Bronchial epithelial cell (primary cell): ENCODE measurements at regions not wholly inside any gene's neighbourhood (a gene's known extent, or its start where the extent isn't known, plus 50 kb on each side); places are given as distances from the start of the nearest gene placed in this dataset.

Source experiments
- DNase-seq: peaks from one replicate; pipeline ENCODE4 v3.0.0-alpha.2; 2010; ENCODE audit warnings: low read depth
- FAIRE-seq: peaks from 2 replicates; lab custom pipeline; 2011; peaks lifted over from hg19 to GRCh38; lab: Jason Lieb, UNC
- H3K27me3 ChIP-seq: 2 replicates; pipeline ENCODE4 v1.5.1; 2011; ENCODE audit warnings: low read length; ENCODE audit not compliant: control insufficient read depth, insufficient read depth
- H3K36me3 ChIP-seq: 2 replicates; pipeline ENCODE4 v1.5.1; 2011; ENCODE audit warnings: low read length; ENCODE audit not compliant: control insufficient read depth, insufficient read depth
- H3K4me3 ChIP-seq: 2 replicates; pipeline ENCODE4 v1.5.1; 2011; ENCODE audit warnings: mild to moderate bottlenecking, low read depth, low read length, control low read depth
- TF ChIP-seq, protein P1 (sequence below): IDR thresholded peaks from 2 replicates; pipeline ENCODE4 v1.5.1; 2011; ENCODE audit warnings: mild to moderate bottlenecking, moderate library complexity, low read length, control low read depth, inconsistent platforms; ENCODE audit not compliant: insufficient read depth, severe bottlenecking

DNA sequence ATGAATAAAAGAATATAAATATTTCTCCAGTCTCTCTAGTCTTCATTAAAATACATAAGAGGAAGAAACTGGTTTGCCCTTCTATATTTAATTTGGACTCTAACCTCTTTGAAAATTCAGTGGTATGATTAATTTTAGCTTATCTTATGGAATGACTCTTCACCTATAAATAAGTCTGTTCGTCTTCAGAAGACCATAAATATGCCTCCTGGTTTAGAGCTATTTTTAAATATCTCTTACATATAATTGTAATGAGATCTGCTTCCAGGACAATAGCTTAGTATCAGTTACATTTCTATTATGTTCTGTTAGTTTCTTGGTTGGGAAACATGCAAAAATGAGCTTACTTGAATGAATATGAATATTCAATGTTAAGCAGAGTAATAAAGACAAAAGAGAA, 257.5 kb upstream of the HMGA2 start:
- no peaks in the 10 kb centered on the region for H3K27me3 ChIP-seq
- DNase-seq, result no peak
- TF ChIP-seq, protein P1, sequence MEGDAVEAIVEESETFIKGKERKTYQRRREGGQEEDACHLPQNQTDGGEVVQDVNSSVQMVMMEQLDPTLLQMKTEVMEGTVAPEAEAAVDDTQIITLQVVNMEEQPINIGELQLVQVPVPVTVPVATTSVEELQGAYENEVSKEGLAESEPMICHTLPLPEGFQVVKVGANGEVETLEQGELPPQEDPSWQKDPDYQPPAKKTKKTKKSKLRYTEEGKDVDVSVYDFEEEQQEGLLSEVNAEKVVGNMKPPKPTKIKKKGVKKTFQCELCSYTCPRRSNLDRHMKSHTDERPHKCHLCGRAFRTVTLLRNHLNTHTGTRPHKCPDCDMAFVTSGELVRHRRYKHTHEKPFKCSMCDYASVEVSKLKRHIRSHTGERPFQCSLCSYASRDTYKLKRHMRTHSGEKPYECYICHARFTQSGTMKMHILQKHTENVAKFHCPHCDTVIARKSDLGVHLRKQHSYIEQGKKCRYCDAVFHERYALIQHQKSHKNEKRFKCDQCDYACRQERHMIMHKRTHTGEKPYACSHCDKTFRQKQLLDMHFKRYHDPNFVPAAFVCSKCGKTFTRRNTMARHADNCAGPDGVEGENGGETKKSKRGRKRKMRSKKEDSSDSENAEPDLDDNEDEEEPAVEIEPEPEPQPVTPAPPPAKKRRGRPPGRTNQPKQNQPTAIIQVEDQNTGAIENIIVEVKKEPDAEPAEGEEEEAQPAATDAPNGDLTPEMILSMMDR, result no peak
- H3K36me3 ChIP-seq, result no peaks in the 10 kb centered on the region
- H3K4me3 ChIP-seq, result no peak overlapping the region
- no peak for FAIRE-seq

DNA sequence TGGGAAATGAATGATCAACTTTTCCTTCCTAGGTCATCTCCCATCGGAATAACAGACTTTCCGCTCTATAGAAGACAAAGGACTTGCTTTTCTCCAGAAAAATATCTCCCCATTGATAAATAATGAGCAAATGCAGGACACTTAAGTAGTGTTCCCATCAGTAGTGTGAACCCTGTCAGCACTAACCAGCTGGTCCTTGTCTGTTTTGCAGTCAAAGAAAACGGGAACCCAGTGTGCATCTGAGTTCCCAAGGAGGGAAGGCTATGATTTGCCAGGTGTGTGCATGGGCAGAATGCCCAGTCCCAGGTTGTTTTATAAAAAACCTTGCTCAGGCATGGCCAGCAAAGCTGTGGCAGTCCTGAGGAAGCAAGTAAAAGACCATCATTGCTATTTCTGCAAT, 256.5 kb upstream of the HMGA2 start:
- FAIRE-seq (no peak), DNase-seq (no peak)
- no peaks in the 10 kb centered on the region for H3K36me3 ChIP-seq
- TF ChIP-seq, protein P1, result no peak
- H3K27me3 ChIP-seq, result no peaks in the 10 kb centered on the region
- H3K4me3 ChIP-seq, result no peak overlapping the region

DNA sequence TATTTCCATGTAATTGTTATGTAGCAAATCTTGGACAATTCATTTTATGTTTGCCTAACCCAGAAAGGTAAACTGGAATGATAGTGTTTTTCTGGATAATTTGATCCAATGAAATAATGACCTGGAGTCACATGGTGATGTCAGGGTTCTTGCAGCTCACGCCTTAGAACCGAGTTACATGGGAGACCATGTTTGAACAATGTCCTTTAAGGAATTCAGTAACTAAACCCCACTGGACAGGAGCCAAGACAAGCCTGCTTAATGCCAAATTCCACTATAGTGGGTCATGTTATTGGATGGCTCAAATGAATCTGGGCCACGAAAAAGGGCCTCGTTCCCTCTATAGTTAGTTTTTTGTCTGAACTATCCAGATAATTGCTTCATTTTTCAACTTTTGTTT, 255.8 kb upstream of the HMGA2 start:
- H3K36me3 ChIP-seq, result no peaks in the 10 kb centered on the region
- FAIRE-seq, result peak; percentile 28
- H3K4me3 ChIP-seq, result no peak overlapping the region
- TF ChIP-seq, protein P1, result no peak
- DNase-seq, result peak; percentile 97
- H3K27me3 ChIP-seq, result no peaks in the 10 kb centered on the region

DNA sequence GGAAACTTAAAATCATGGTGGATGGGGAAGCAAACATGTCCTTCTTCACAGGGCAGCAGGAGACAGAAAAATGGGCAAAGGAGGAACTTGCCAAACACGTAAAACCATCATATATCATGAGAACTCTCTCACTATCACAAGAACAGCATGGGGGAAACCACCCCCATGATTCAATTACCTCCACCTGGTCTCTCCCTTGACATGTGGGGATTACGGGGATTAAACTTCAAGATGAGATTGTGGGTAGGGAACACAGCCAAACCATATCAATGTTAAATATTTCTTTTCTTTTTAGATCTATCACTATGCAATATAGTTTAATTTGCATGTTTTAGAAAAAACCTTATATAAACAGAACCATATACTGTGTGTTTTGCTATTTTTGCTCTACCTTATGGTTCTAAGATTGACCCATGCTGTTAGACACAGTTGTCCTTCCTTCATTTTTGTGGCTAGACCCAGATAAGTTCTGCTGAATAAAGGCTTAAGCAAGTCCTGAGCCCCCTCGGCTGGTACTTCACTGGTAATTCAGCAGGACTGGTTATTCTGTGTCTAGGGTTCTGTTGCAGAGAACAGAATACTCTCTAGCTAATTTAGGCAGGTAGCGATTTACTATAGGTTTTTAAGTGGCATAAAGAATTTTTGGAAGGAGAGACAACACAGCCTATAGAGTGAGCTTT, 253.7 kb upstream of the HMGA2 start:
- Histone ChIP-seq H3K4me3 (no peak overlapping the region), H3K27me3 (no peaks in the 10 kb centered on the region), H3K36me3 (no peaks in the 10 kb centered on the region)
- no peak for FAIRE-seq
- DNase-seq, result no peak
- TF ChIP-seq, protein P1, result no peak

DNA sequence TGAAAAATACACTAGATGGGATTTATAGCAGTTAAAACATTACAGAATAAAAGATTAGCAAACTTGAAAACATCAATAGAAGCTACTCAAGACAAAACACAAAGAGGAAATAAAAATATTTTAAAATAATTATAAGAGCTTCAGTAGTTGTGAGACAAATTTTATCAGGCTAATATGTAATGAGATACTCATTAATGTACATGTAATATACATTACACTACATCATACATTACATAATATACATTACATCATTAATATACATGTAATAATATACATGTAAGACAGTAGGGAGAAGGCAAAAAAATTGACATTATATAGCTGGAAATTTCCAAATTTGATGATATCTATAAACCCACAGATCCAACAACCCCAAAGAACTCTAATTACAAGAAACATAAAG, 249.4 kb upstream of the HMGA2 start:
- TF ChIP-seq, protein P1, result no peak
- Histone ChIP-seq H3K36me3 (no peaks in the 10 kb centered on the region), H3K4me3 (no peak overlapping the region), H3K27me3 (no peaks in the 10 kb centered on the region)
- FAIRE-seq, result no peak
- no peak for DNase-seq

DNA sequence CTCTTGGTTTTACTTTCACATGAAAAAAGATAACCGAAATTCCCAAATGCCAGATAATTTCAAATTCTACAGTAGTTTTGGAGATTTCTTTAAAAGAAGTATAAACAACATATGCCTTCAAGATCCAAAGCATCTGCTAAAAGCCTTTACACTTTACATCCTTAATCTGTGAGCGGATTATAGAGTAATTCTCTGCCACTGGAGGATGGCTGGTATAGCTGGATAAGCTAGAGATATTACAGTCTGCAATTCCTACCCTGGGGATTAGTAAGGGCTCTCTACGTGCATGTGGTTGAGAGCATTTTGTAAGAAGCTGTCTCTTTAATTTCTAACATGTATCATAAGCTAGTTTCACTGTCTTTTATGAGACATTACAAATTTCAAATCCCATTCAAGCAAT, 240.3 kb upstream of the HMGA2 start:
- DNase-seq, result no peak
- H3K27me3 ChIP-seq, result no peaks in the 10 kb centered on the region
- TF ChIP-seq, protein P1, result no peak
- no peak for FAIRE-seq
- H3K36me3 ChIP-seq, result no peaks in the 10 kb centered on the region
- no peak overlapping the region for H3K4me3 ChIP-seq
